H9 (cell line): ENCODE measurements at regions not wholly inside any gene's neighbourhood (a gene's known extent, or its start where the extent isn't known, plus 50 kb on each side); places are given as distances from the start of the nearest gene placed in this dataset.

ENCODE experiments used
- DNase-seq: peaks from one replicate; pipeline ENCODE4 v3.0.0-alpha.2; 2017
- H2AFZ ChIP-seq: one replicate; pipeline ENCODE4 v1.6.1; 2013; ENCODE audit warnings: mild to moderate bottlenecking, low read length, control low read depth, moderate library complexity
- H2AK5ac ChIP-seq: 2 replicates; pipeline ENCODE4 v1.6.1; 2013; ENCODE audit warnings: low read length, control low read depth, mixed read lengths; ENCODE audit not compliant: insufficient read length
- H2BK120ac ChIP-seq: one replicate; pipeline ENCODE4 v1.6.1; 2013; ENCODE audit warnings: low read depth, mild to moderate bottlenecking, low read length, control low read depth, inconsistent platforms; ENCODE audit not compliant: poor library complexity, severe bottlenecking
- H2BK12ac ChIP-seq: 2 replicates; pipeline ENCODE4 v1.6.1; 2013; ENCODE audit warnings: low read length, control low read depth, mixed read lengths, low read depth; ENCODE audit not compliant: insufficient read length
- H2BK15ac ChIP-seq: 2 replicates; pipeline ENCODE4 v1.6.1; 2013; ENCODE audit warnings: low read depth, low read length, control low read depth
- H2BK20ac ChIP-seq: one replicate; pipeline ENCODE4 v1.6.1; 2013; ENCODE audit warnings: low read depth, mild to moderate bottlenecking, low read length, control low read depth, inconsistent platforms; ENCODE audit not compliant: poor library complexity, severe bottlenecking
- H2BK5ac ChIP-seq: 2 replicates; pipeline ENCODE4 v1.6.1; 2013; ENCODE audit warnings: low read length, control low read depth, mixed read lengths; ENCODE audit not compliant: insufficient read length
- H3K14ac ChIP-seq: 2 replicates; pipeline ENCODE4 v1.6.1; 2013; ENCODE audit warnings: low read length, control low read depth; ENCODE audit not compliant: insufficient read depth
- H3K18ac ChIP-seq: 2 replicates; pipeline ENCODE4 v1.6.1; 2013; ENCODE audit warnings: low read depth, mild to moderate bottlenecking, mixed read lengths, low read length, control low read depth; ENCODE audit not compliant: insufficient read length
- H3K23ac ChIP-seq: 2 replicates; pipeline ENCODE4 v1.6.1; 2013; ENCODE audit warnings: low read length, control low read depth, mixed read lengths, low read depth; ENCODE audit not compliant: insufficient read length
- H3K23me2 ChIP-seq: 2 replicates; pipeline ENCODE4 v1.6.1; 2013; ENCODE audit warnings: low read depth, mild to moderate bottlenecking, mixed read lengths, low read length, control low read depth; ENCODE audit not compliant: insufficient read length, poor library complexity, severe bottlenecking
- H3K27ac ChIP-seq: 2 replicates; pipeline ENCODE4 v1.5.1; 2013; ENCODE audit warnings: low read length, control low read depth, mixed read lengths, low read depth; ENCODE audit not compliant: insufficient read length
- H3K27me3 ChIP-seq: 2 replicates; pipeline ENCODE4 v1.6.1; 2013; ENCODE audit warnings: low read length, control low read depth, inconsistent platforms; ENCODE audit not compliant: insufficient read depth
- H3K4ac ChIP-seq: 2 replicates; pipeline ENCODE4 v1.6.1; 2013; ENCODE audit warnings: low read depth, mild to moderate bottlenecking, control low read depth, inconsistent platforms, low read length, moderate library complexity
- H3K4me1 ChIP-seq: 2 replicates; pipeline ENCODE4 v1.6.1; 2013; ENCODE audit warnings: low read length, control low read depth, inconsistent platforms; ENCODE audit not compliant: insufficient read depth
- H3K4me2 ChIP-seq: 2 replicates; pipeline ENCODE4 v1.6.1; 2013; ENCODE audit warnings: low read length, control low read depth, mixed read lengths; ENCODE audit not compliant: insufficient read length, insufficient read depth
- H3K56ac ChIP-seq: 2 replicates; pipeline ENCODE4 v1.6.1; 2013; ENCODE audit warnings: low read depth, mild to moderate bottlenecking, mixed read lengths, low read length, control low read depth; ENCODE audit not compliant: insufficient read length
- H3K79me1 ChIP-seq: 2 replicates; pipeline ENCODE4 v1.6.1; 2013; ENCODE audit warnings: low read depth, mild to moderate bottlenecking, moderate library complexity, low read length, control low read depth, inconsistent platforms; ENCODE audit not compliant: insufficient read depth, poor library complexity, severe bottlenecking
- H3K79me2 ChIP-seq: 2 replicates; pipeline ENCODE4 v1.6.1; 2013; ENCODE audit warnings: low read length, control low read depth, inconsistent platforms; ENCODE audit not compliant: insufficient read depth
- H3K9ac ChIP-seq: 2 replicates; pipeline ENCODE4 v1.6.1; 2013; ENCODE audit warnings: low read length, control low read depth, mixed read lengths; ENCODE audit not compliant: insufficient read length; ENCODE audit errors: extremely low read depth
- H3K9me3 ChIP-seq: one replicate; pipeline ENCODE4 v1.6.1; 2013; ENCODE audit warnings: low read depth, low read length, inconsistent platforms; ENCODE audit not compliant: control insufficient read depth
- H3T11ph ChIP-seq: one replicate; pipeline ENCODE4 v1.6.1; 2013; ENCODE audit warnings: mild to moderate bottlenecking, low read length, control low read depth, inconsistent platforms
- H4K20me1 ChIP-seq: one replicate; pipeline ENCODE4 v1.6.1; 2013; ENCODE audit not compliant: control insufficient read depth, insufficient read length, insufficient read depth
- H4K5ac ChIP-seq: 2 replicates; pipeline ENCODE4 v1.6.1; 2013; ENCODE audit warnings: low read depth, mild to moderate bottlenecking, mixed read lengths, low read length, control low read depth; ENCODE audit not compliant: insufficient read length
- H4K8ac ChIP-seq: replicated peaks from 2 replicates; pipeline ENCODE4 v1.6.1; 2013; ENCODE audit warnings: low read length, control low read depth, mixed read lengths, low read depth; ENCODE audit not compliant: insufficient read length
- H4K91ac ChIP-seq: 2 replicates; pipeline ENCODE4 v1.6.1; 2013; ENCODE audit warnings: low read depth, mild to moderate bottlenecking, moderate library complexity, mixed read lengths, low read length, control low read depth; ENCODE audit not compliant: insufficient read length
- H3K27ac Mint-ChIP-seq, 3 experiments: 2 replicates in 2 of 3; 3 replicates in 1 of 3; pipeline ENCODE4 v1.8.0; 2020 to 2021; ENCODE audit warnings: mixed read lengths in 3 of 3, mild to moderate bottlenecking in 1 of 3, moderate library complexity in 1 of 3
- H3K27me3 Mint-ChIP-seq: 2 replicates; pipeline ENCODE4 v1.8.0; 2021; ENCODE audit warnings: low read depth, mild to moderate bottlenecking, moderate library complexity, mixed read lengths
- H3K36me3 Mint-ChIP-seq, 3 experiments: 2 replicates in 2 of 3; 3 replicates in 1 of 3; pipeline ENCODE4 v1.8.0; 2020 to 2021; ENCODE audit warnings: low read depth in 3 of 3, mixed read lengths in 3 of 3; ENCODE audit not compliant: insufficient read depth in 1 of 3
- H3K4me1 Mint-ChIP-seq, 2 experiments: 2 replicates each; pipeline ENCODE4 v1.8.0; 2020; ENCODE audit warnings: mixed read lengths in 2 of 2
- H3K4me3 Mint-ChIP-seq, 2 experiments: 2 replicates in 1 of 2; 3 replicates in 1 of 2; pipeline ENCODE4 v1.8.0; 2020 to 2021; ENCODE audit warnings: mild to moderate bottlenecking in 2 of 2, mixed read lengths in 2 of 2, moderate library complexity in 1 of 2
- H3K9me3 Mint-ChIP-seq, 2 experiments: 2 replicates in 1 of 2; 3 replicates in 1 of 2; pipeline ENCODE4 v1.8.0; 2020; ENCODE audit warnings: mild to moderate bottlenecking in 2 of 2, mixed read lengths in 2 of 2, moderate library complexity in 1 of 2
- CTCF ChIP-seq: fragments of 200-600 bp; sonication (generic); conservative IDR thresholded peaks from 3 replicates; pipeline ENCODE4 v1.8.0; 2021; ENCODE audit warnings: antibody characterized with exemption, mild to moderate bottlenecking
- whole genome bisulfite sequencing: extraction: QIAGEN DNeasy Blood & Tissue Kit; methylation state at CpG from one replicate; pipeline ENCODE4 v1.1.7; 2013; ENCODE audit warnings: missing lambda C conversion rate, low lambda C conversion rate, mixed read lengths; ENCODE audit not compliant: insufficient read length; ENCODE audit errors: extremely low coverage; 5-methylcytosine and 5-hydroxymethylcytosine counted together

DNA sequence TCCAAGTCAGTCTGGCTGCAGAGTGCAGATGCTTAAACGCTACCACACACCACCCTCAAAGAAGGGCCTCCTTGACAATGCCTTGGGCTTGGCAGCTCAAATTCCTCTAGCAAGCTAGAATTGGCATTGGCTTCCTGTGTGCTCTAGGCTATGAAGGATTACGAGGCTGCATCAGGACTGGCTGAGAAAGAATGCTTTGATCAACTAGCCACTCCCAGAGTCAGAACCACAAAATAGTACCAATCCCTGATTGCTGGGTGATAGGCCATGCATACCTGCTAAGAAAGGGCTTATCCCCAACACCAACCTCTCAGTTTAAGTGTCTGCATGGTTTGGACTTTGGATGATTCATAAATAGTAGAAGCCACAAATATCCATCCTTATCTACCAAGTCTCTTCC lies 504.9 kb downstream of the OMA1 start:
- Histone ChIP-seq H3K27ac (no peak overlapping the region), H3K79me2 (no peaks in the 10 kb centered on the region), H4K8ac (no peak overlapping the region), H3K23me2 (no peaks in the 10 kb centered on the region), H3K4me1 (no peaks in the 10 kb centered on the region), H2BK12ac (no peak overlapping the region), H3K18ac (no peak overlapping the region), H4K5ac (no peak overlapping the region), H3K9me3 (no peaks in the 10 kb centered on the region), H3K56ac (no peak overlapping the region), H3K79me1 (no peaks in the 10 kb centered on the region), H2BK15ac (no peak overlapping the region), H3K4ac (no peak overlapping the region), H3T11ph (no peak overlapping the region), H3K27me3 (no peaks in the 10 kb centered on the region), H2BK20ac (no peak overlapping the region), H3K9ac (no peak overlapping the region), H2AFZ (no peak overlapping the region), H2BK120ac (no peak overlapping the region), H3K4me2 (no peak overlapping the region), H4K20me1 (no peaks in the 10 kb centered on the region), H4K91ac (no peak overlapping the region), H3K14ac (no peak overlapping the region), H2BK5ac (no peak overlapping the region), H3K23ac (no peak overlapping the region), H2AK5ac (no peak overlapping the region)
- DNase-seq: no peak
- H3K27ac Mint-ChIP-seq: no peak overlapping the region
- no CpG with 5 or more reads among the region's 2 CpGs for WGBS
- TF ChIP-seq CTCF: no peak
- H3K4me1 Mint-ChIP-seq: peaks cover 27 to 32% of the 10 kb centered on the region in 2 experiments
- H3K36me3 Mint-ChIP-seq: peaks cover 0 to 1% (median 0%) of the 10 kb centered on the region in 3 experiments; a peak in 2 of 7 replicates
- no peaks in the 10 kb centered on the region for H3K27me3 Mint-ChIP-seq
- H3K9me3 Mint-ChIP-seq: no peaks in the 10 kb centered on the region
- no peak overlapping the region for H3K4me3 Mint-ChIP-seq
